22Rv1 (cell line): ENCODE measurements at regions not wholly inside any gene's neighbourhood (a gene's known extent, or its start where the extent isn't known, plus 50 kb on each side); places are given as distances from the start of the nearest gene placed in this dataset.

Experiments
- ZFX ChIP-seq: fragments of 450-650 bp; IDR thresholded peaks from 2 replicates; pipeline ENCODE4 v1.6.1; 2017; ENCODE audit warnings: antibody characterized with exemption, borderline replicate concordance
- TF ChIP-seq, protein P1 (sequence below): fragments of 450-650 bp; IDR thresholded peaks from 2 replicates; pipeline ENCODE4 v1.5.1; 2017; ENCODE audit warnings: mild to moderate bottlenecking

DNA sequence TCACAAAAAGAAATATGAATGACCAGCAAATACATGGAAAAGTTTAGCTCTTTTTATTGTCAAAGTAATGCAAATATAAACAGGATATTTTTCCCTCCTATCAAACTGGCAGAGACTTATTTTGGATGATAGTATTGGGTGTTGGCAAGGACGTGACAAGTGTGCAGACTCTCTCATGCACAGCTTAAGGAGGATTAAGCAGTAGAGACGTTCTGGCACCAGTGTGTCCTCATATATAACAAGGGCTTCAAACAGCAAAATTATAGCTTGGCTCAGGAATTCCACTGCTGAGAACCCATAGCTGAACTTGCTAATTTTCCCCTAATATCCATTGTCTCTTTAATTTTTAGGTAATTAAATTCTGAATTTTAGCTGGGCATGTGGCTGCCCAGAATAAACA is 114.4 kb downstream of the FAM124B start:
- TF ChIP-seq, protein P1, sequence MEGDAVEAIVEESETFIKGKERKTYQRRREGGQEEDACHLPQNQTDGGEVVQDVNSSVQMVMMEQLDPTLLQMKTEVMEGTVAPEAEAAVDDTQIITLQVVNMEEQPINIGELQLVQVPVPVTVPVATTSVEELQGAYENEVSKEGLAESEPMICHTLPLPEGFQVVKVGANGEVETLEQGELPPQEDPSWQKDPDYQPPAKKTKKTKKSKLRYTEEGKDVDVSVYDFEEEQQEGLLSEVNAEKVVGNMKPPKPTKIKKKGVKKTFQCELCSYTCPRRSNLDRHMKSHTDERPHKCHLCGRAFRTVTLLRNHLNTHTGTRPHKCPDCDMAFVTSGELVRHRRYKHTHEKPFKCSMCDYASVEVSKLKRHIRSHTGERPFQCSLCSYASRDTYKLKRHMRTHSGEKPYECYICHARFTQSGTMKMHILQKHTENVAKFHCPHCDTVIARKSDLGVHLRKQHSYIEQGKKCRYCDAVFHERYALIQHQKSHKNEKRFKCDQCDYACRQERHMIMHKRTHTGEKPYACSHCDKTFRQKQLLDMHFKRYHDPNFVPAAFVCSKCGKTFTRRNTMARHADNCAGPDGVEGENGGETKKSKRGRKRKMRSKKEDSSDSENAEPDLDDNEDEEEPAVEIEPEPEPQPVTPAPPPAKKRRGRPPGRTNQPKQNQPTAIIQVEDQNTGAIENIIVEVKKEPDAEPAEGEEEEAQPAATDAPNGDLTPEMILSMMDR, result no peak
- no peak for TF ChIP-seq ZFX
